Epithelial cell of proximal tubule (primary cell): ENCODE measurements at regions not wholly inside any gene's neighbourhood (a gene's known extent, or its start where the extent isn't known, plus 50 kb on each side); places are given as distances from the start of the nearest gene placed in this dataset.

ENCODE experiments used
- DNase-seq: peaks from one replicate; pipeline ENCODE4 v3.0.0-alpha.2; 2011; ENCODE audit warnings: low read depth
- H3K4me3 ChIP-seq: 2 replicates; pipeline ENCODE4 v1.5.1; 2011; ENCODE audit warnings: low read depth, mild to moderate bottlenecking, low read length
- CTCF ChIP-seq: conservative IDR thresholded peaks from 2 replicates; pipeline ENCODE4 v1.5.1; 2012; ENCODE audit warnings: low read depth, mild to moderate bottlenecking, low read length

- no peak for DNase-seq
- no peak for TF ChIP-seq CTCF
- no peak overlapping the region for H3K4me3 ChIP-seq
Measured at GRCh38 chr16:5875416-5875815, 777.8 kb upstream of the EEF2KMT start.

- TF ChIP-seq CTCF = no peak
- DNase-seq = no peak
- H3K4me3 ChIP-seq = no peak overlapping the region
Measured at GRCh38 chr16:5874899-5875298, 777.3 kb upstream of the EEF2KMT start.

- TF ChIP-seq CTCF = no peak
- no peak overlapping the region for H3K4me3 ChIP-seq
- DNase-seq = no peak
Measured at GRCh38 chr16:5873221-5873620, 775.6 kb upstream of the EEF2KMT start.

- H3K4me3 ChIP-seq = no peak overlapping the region
- DNase-seq = no peak
Measured at GRCh38 chr16:5870886-5871691, 773.5 kb upstream of the EEF2KMT start.

GRCh38 chr16:5867250-5867649 lies 769.7 kb upstream of the EEF2KMT start:
- DNase-seq = no peak
- no peak for TF ChIP-seq CTCF
- no peak overlapping the region for H3K4me3 ChIP-seq

More at GRCh38 chr16:5870886-5871691, 773.5 kb upstream of the EEF2KMT start:
- TF ChIP-seq CTCF = no peak

- DNase-seq = peak; percentile 36
- TF ChIP-seq CTCF = no peak
- H3K4me3 ChIP-seq = no peak overlapping the region
Measured at GRCh38 chr16:5865236-5865635, 767.6 kb upstream of the EEF2KMT start.

- TF ChIP-seq CTCF = no peak
- no peak overlapping the region for H3K4me3 ChIP-seq
- DNase-seq = no peak
Measured at GRCh38 chr16:5863071-5863606, 765.5 kb upstream of the EEF2KMT start.
